ENCODE measurements at regions not wholly inside any gene's neighbourhood (a gene's known extent, or its start where the extent isn't known, plus 50 kb on each side); places are given as distances from the start of the nearest gene placed in this dataset.

DNA sequence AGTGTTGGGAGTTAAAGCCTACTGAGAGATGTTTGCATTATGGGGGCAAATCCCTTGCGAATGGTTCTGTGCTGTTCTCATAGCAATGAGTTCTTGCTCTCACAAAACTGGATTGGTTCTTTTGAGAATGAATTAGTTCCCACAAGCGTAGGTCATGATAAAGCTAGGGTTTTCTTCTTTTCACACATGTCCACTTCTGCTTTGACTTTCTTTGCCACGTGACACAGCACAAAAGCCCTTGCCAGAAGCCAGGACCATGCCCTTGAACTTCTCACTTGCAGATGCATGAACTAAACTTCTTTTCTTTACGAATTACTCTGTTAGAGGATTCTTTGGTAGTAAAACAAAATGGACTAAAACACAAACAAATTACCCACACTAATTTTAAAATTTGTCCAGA, 922.8 kb downstream of the EPHA7 start:
- intact Hi-C loops (cut with DNase I; ENCODE audit: low total_unique reads) = no loop called here
- no peak for DNase-seq (ENCODE audit: low spot score in 2 of 2)
- TF ChIP-seq, protein P1, sequence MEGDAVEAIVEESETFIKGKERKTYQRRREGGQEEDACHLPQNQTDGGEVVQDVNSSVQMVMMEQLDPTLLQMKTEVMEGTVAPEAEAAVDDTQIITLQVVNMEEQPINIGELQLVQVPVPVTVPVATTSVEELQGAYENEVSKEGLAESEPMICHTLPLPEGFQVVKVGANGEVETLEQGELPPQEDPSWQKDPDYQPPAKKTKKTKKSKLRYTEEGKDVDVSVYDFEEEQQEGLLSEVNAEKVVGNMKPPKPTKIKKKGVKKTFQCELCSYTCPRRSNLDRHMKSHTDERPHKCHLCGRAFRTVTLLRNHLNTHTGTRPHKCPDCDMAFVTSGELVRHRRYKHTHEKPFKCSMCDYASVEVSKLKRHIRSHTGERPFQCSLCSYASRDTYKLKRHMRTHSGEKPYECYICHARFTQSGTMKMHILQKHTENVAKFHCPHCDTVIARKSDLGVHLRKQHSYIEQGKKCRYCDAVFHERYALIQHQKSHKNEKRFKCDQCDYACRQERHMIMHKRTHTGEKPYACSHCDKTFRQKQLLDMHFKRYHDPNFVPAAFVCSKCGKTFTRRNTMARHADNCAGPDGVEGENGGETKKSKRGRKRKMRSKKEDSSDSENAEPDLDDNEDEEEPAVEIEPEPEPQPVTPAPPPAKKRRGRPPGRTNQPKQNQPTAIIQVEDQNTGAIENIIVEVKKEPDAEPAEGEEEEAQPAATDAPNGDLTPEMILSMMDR (IDR thresholded peaks at IDR 0.05) = no peak
- TF ChIP-seq POLR2A (IDR thresholded peaks at IDR 0.05) = no peak
- 83 to 85% methylated on average over 4 of the region's 4 CpGs for WGBS, 2 donors
- H3K4me3 ChIP-seq (ENCODE audit: low read depth, poor library complexity, severe bottlenecking) = no peak overlapping the region

- TF ChIP-seq POLR2A (IDR thresholded peaks at IDR 0.05) = no peak
- WGBS, 2 donors = 46 to 51% methylated on average over 1 of the region's 1 CpG
- no peak overlapping the region for H3K4me3 ChIP-seq (ENCODE audit: low read depth, poor library complexity, severe bottlenecking)
- DNase-seq (ENCODE audit: low spot score in 2 of 2) = no peak
- intact Hi-C loops (cut with DNase I; ENCODE audit: low total_unique reads) = no loop called here
Measured at GRCh38 chr6:92495242-92495641, 924.1 kb downstream of the EPHA7 start.

- no peak overlapping the region for H3K4me3 ChIP-seq (ENCODE audit: low read depth, poor library complexity, severe bottlenecking)
- intact Hi-C loops (cut with DNase I; ENCODE audit: low total_unique reads) = no loop called here
- DNase-seq (ENCODE audit: low spot score in 2 of 2) = no peak
- 89% methylated on average over 4 of the region's 4 CpGs for WGBS, 2 donors
- no peak for TF ChIP-seq POLR2A (IDR thresholded peaks at IDR 0.05)
- TF ChIP-seq, protein P1 (IDR thresholded peaks at IDR 0.05) = no peak
Measured at GRCh38 chr6:92485487-92485886, 933.9 kb downstream of the EPHA7 start.

- TF ChIP-seq, protein P1 (IDR thresholded peaks at IDR 0.05) = no peak
- no peak for TF ChIP-seq POLR2A (IDR thresholded peaks at IDR 0.05)
- H3K4me3 ChIP-seq (ENCODE audit: low read depth, poor library complexity, severe bottlenecking) = no peak overlapping the region
- 32 to 51% methylated on average over 1 of the region's 1 CpG for WGBS, 2 donors
- no peak for DNase-seq (ENCODE audit: low spot score in 2 of 2)
- intact Hi-C loops (cut with DNase I; ENCODE audit: low total_unique reads) = no loop called here
Measured at GRCh38 chr6:92479831-92480230, 939.5 kb downstream of the EPHA7 start.

- intact Hi-C loops (cut with DNase I; ENCODE audit: low total_unique reads) = no loop called here
- TF ChIP-seq, protein P1 (IDR thresholded peaks at IDR 0.05) = no peak
- TF ChIP-seq POLR2A (IDR thresholded peaks at IDR 0.05) = no peak
- no peak overlapping the region for H3K4me3 ChIP-seq (ENCODE audit: low read depth, poor library complexity, severe bottlenecking)
- no peak for DNase-seq (ENCODE audit: low spot score in 2 of 2)
Measured at GRCh38 chr6:92473056-92473455, 946.3 kb downstream of the EPHA7 start.

GRCh38 chr6:92469186-92469828, 950.1 kb downstream of the EPHA7 start:
- no peak for DNase-seq (ENCODE audit: low spot score in 2 of 2)
- intact Hi-C loops (cut with DNase I; ENCODE audit: low total_unique reads) = no loop called here
- WGBS, 2 donors = 60 to 66% methylated on average over 4 of the region's 4 CpGs
- TF ChIP-seq, protein P1 (IDR thresholded peaks at IDR 0.05) = no peak
- TF ChIP-seq POLR2A (IDR thresholded peaks at IDR 0.05) = no peak
- no peak overlapping the region for H3K4me3 ChIP-seq (ENCODE audit: low read depth, poor library complexity, severe bottlenecking)
